HFFc6 (cell line): ENCODE measurements at regions not wholly inside any gene's neighbourhood (a gene's known extent, or its start where the extent isn't known, plus 50 kb on each side); places are given as distances from the start of the nearest gene placed in this dataset.

ENCODE experiments used
- DNase-seq: peaks from one replicate; pipeline ENCODE4 v3.0.0-alpha.2; 2018
- H3K27ac Mint-ChIP-seq: 2 replicates; pipeline ENCODE4 v1.8.0; 2020; ENCODE audit warnings: mild to moderate bottlenecking, mixed read lengths
- H3K27me3 Mint-ChIP-seq: 2 replicates; pipeline ENCODE4 v1.8.0; 2021; ENCODE audit warnings: mild to moderate bottlenecking, moderate library complexity, mixed read lengths; ENCODE audit not compliant: insufficient read depth
- H3K36me3 Mint-ChIP-seq: 2 replicates; pipeline ENCODE4 v1.8.0; 2021; ENCODE audit warnings: low read depth, mixed read lengths
- H3K4me1 Mint-ChIP-seq: 2 replicates; pipeline ENCODE4 v1.8.0; 2020; ENCODE audit warnings: low read depth, mixed read lengths
- H3K4me3 Mint-ChIP-seq: 2 replicates; pipeline ENCODE4 v1.8.0; 2020; ENCODE audit warnings: mild to moderate bottlenecking, moderate library complexity, mixed read lengths
- H3K9me3 Mint-ChIP-seq: 2 replicates; pipeline ENCODE4 v1.8.0; 2020; ENCODE audit warnings: mild to moderate bottlenecking, mixed read lengths
- CTCF ChIP-seq: fragments of 200-600 bp; sonication (generic); IDR thresholded peaks from 2 replicates; pipeline ENCODE4 v1.5.0; 2021; ENCODE audit warnings: antibody characterized with exemption, mild to moderate bottlenecking

- H3K4me3 Mint-ChIP-seq: no peak overlapping the region
- no peak for DNase-seq
- H3K27ac Mint-ChIP-seq: no peak overlapping the region
- no peaks in the 10 kb centered on the region; the same call in none of the 2 replicates for H3K27me3 Mint-ChIP-seq
- peaks cover 11% of the 10 kb centered on the region; the same call in 1 of the 2 replicates for H3K9me3 Mint-ChIP-seq
- H3K4me1 Mint-ChIP-seq: peaks cover 24% of the 10 kb centered on the region
- no peak for TF ChIP-seq CTCF
- peaks cover 16% of the 10 kb centered on the region; the same call in 1 of the 2 replicates for H3K36me3 Mint-ChIP-seq
Observed at GRCh38 chr5:9885164-9885563, 255.0 kb upstream of the TAS2R1 start.

GRCh38 chr5:9878206-9878605 lies 248.1 kb upstream of the TAS2R1 start:
- H3K4me1 Mint-ChIP-seq: peaks cover 21% of the 10 kb centered on the region
- no peak overlapping the region for H3K27ac Mint-ChIP-seq
- H3K4me3 Mint-ChIP-seq: no peak overlapping the region
- no peak for DNase-seq
- H3K27me3 Mint-ChIP-seq: peaks cover 1% of the 10 kb centered on the region; the same call in 1 of the 2 replicates
- H3K36me3 Mint-ChIP-seq: peaks cover 16% of the 10 kb centered on the region; the same call in 1 of the 2 replicates
- H3K9me3 Mint-ChIP-seq: peaks cover 11% of the 10 kb centered on the region; the same call in 1 of the 2 replicates
- TF ChIP-seq CTCF: no peak

GRCh38 chr5:9877488-9877887 lies 247.3 kb upstream of the TAS2R1 start:
- no peak for TF ChIP-seq CTCF

GRCh38 chr5:9876451-9876850 lies 246.3 kb upstream of the TAS2R1 start:
- no peak overlapping the region for H3K4me3 Mint-ChIP-seq
- TF ChIP-seq CTCF: no peak
- peaks cover 4% of the 10 kb centered on the region; the same call in 1 of the 2 replicates for H3K27me3 Mint-ChIP-seq
- peaks cover 6% of the 10 kb centered on the region; the same call in 1 of the 2 replicates for H3K9me3 Mint-ChIP-seq
- H3K36me3 Mint-ChIP-seq: peaks cover 11% of the 10 kb centered on the region; the same call in 1 of the 2 replicates
- peaks cover 21% of the 10 kb centered on the region for H3K4me1 Mint-ChIP-seq
- DNase-seq: no peak
- no peak overlapping the region for H3K27ac Mint-ChIP-seq

More at GRCh38 chr5:9877488-9877887, 247.3 kb upstream of the TAS2R1 start:
- Mint-ChIP-seq H3K9me3 (peaks cover 11% of the 10 kb centered on the region; the same call in 1 of the 2 replicates), H3K4me3 (0 out of 2 replicates have a peak overlapping the region, but pooled peaks have one; percentile 0), H3K4me1 (peaks cover 21% of the 10 kb centered on the region), H3K27me3 (peaks cover 4% of the 10 kb centered on the region; the same call in 1 of the 2 replicates), H3K27ac (no peak overlapping the region), H3K36me3 (peaks cover 16% of the 10 kb centered on the region; the same call in 1 of the 2 replicates)
- DNase-seq: peak; percentile 43

DNA sequence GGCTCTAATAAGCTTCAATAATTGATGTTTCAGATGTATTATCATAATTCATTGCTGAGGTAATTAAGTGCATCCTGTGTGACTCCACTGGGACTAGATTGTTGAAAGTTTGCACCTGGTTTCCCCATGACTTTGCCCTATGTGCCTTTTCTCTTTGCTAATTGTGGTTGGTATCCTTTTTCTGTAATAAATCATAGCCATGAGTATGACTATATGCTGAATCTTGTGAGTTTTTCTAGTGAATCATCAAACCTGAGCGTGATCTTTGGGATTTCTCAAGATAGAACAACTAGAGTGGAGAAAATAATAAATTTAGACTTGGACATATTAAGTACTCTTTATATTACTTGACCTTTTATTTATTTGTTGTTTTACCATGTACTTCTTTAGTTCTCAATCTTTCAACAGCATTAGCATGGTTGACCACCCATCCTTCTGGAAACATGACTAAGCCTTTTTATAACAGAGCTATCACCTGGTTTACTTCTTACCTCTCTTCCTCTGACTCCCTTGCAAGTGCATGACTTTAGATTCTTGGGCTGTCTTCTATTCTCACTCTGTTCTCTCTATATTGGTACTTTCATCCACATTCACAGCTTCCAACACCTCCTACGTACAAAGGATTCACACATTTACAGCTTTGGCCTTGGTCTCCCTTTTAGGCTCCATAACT lies 239.6 kb upstream of the TAS2R1 start:
- Mint-ChIP-seq H3K4me1 (peaks cover 27% of the 10 kb centered on the region), H3K27me3 (peaks cover 4% of the 10 kb centered on the region; the same call in 1 of the 2 replicates)
- peak; percentile 90 for DNase-seq

More for the DNA sequence above, 239.6 kb upstream of the TAS2R1 start:
- no peak for TF ChIP-seq CTCF
- peak overlapping the region; percentile 44 for H3K27ac Mint-ChIP-seq
- peaks cover 40% of the 10 kb centered on the region for H3K36me3 Mint-ChIP-seq
- no peak overlapping the region for H3K4me3 Mint-ChIP-seq
- H3K9me3 Mint-ChIP-seq: peaks cover 41% of the 10 kb centered on the region
